ENCODE measurements at regions not wholly inside any gene's neighbourhood (a gene's known extent, or its start where the extent isn't known, plus 50 kb on each side); places are given as distances from the start of the nearest gene placed in this dataset.

DNA sequence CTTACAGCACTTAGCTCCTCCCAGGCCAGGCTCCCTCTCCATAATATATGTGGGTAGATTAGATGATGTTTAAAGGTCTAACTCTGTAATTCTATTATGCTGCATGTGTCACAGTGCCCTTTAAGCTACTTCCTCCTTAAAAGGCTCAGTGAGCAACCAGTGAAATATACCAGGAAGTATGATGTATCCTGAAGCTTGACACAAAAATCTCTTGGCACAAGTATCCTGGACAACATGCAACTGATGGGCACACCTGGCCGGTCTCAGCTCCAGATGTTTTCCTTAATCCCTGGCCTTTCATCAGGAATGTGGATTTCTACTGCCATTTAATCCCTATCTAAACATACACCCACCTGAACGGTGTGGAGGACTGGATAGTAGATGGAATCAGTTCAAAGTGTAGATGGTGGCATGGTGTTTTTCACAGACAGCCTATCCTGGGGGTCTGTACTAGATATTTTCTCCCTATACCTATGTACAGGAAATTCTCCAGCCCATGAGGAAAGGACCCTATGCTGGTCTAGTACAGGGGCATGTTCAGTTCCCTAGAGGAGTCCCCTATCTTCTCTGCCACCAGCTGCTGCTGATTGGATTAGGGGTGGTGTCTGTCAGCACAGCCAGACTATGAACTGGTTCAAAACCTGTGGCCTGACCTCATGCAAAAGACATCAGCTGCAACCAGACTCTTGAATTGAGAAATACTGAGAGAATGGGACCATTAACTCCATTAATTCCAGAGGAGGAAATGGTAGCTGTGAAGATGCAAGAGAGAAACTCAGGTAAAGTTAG is 59.4 kb upstream of the CITED2 start:
- in situ Hi-C loops (cut with MboI; ENCODE audit: low sequenced_read_pairs in 4 of 4) = no loop called here

DNA sequence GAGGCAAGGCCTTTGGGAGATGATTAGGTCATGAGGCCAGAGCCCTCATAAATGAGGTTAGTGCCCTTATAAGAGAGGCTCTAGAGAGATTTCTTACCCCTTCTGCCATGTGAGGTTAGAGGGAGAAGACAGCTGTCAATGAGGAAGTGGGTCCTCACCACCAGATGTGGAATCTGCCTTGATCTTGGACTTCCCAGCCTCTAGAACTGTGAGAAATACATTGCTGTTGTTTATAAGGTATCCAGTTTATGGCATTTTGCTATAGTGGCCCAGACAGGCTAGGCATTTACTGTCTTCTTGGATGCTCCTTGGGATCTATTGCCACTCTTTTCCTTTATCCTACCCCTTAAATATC is 57.1 kb upstream of the CITED2 start:
- in situ Hi-C loops (cut with MboI; ENCODE audit: low sequenced_read_pairs in 4 of 4) = no loop called here
- Histone ChIP-seq H3K4me1 (peaks cover 0 to 10% of the 10 kb centered on the region in 2 donors), H3K4me3 (no peak overlapping the region), H3K27ac (no peak overlapping the region), H3K36me3 (no peaks in the 10 kb centered on the region), H3K27me3 (no peaks in the 10 kb centered on the region), H3K9me3 (no peaks in the 10 kb centered on the region)
- intact Hi-C loops (cut with DNase I; ENCODE audit: low total_unique reads) = no loop called here
- ATAC-seq (no peak), DNase-seq (no peak)
- no peak for TF ChIP-seq POLR2A (IDR thresholded peaks at IDR 0.05)
- TF ChIP-seq, protein P1, sequence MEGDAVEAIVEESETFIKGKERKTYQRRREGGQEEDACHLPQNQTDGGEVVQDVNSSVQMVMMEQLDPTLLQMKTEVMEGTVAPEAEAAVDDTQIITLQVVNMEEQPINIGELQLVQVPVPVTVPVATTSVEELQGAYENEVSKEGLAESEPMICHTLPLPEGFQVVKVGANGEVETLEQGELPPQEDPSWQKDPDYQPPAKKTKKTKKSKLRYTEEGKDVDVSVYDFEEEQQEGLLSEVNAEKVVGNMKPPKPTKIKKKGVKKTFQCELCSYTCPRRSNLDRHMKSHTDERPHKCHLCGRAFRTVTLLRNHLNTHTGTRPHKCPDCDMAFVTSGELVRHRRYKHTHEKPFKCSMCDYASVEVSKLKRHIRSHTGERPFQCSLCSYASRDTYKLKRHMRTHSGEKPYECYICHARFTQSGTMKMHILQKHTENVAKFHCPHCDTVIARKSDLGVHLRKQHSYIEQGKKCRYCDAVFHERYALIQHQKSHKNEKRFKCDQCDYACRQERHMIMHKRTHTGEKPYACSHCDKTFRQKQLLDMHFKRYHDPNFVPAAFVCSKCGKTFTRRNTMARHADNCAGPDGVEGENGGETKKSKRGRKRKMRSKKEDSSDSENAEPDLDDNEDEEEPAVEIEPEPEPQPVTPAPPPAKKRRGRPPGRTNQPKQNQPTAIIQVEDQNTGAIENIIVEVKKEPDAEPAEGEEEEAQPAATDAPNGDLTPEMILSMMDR (IDR thresholded peaks at IDR 0.05 in 4 of 5, conservative IDR thresholded peaks at IDR 0.05 in 1 of 5) = no peak

More for the DNA sequence above, 59.4 kb upstream of the CITED2 start:
- intact Hi-C loops (cut with DNase I; ENCODE audit: low total_unique reads) = no loop called here
- Histone ChIP-seq H3K27ac (no peak overlapping the region), H3K27me3 (no peaks in the 10 kb centered on the region), H3K9me3 (no peaks in the 10 kb centered on the region), H3K4me3 (no peak overlapping the region), H3K36me3 (no peaks in the 10 kb centered on the region), H3K4me1 (no peaks in the 10 kb centered on the region)
- no peak for DNase-seq
- ATAC-seq = no peak
- TF ChIP-seq, protein P1 (IDR thresholded peaks at IDR 0.05 in 4 of 5, conservative IDR thresholded peaks at IDR 0.05 in 1 of 5) = no peak
- TF ChIP-seq POLR2A (IDR thresholded peaks at IDR 0.05) = no peak

DNA sequence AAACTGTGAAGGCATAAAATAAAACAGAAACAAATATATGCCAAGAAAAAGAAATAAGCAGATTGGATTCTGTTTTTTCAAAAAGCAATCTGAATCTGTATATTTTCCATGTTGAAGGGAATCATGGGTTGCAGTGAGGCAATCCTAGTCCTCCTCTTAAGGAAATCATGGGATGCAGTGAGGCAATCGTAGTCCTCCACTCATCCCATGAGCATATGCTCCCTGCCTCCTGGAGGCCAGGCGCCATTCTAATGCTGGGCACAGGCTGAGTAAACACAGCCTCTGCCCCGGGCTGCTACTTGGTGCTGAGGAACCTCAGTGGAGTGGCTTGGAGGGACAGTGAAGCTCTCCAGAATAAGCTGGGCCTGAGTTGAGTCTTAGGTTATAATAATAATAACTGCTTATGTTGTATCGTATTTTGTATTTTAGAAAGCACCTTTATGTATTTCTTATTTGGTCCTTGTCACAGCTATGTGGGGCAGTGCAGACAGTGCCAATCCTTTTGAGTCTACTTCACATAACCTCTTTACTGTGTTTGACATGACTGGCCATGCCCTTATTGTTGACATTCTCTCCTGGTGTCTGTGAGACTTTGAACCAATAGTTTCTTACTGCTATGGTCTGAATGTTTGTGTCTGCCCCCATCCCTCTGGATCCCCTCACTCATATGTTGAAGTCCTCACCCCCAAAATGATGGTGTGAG is 56.6 kb upstream of the CITED2 start:
- in situ Hi-C loops (cut with MboI; ENCODE audit: low sequenced_read_pairs in 4 of 4) = no loop called here
- no peaks in the 10 kb centered on the region for H3K9me3 ChIP-seq
- no peak for TF ChIP-seq POLR2A (IDR thresholded peaks at IDR 0.05)
- TF ChIP-seq, protein P1 (IDR thresholded peaks at IDR 0.05 in 4 of 5, conservative IDR thresholded peaks at IDR 0.05 in 1 of 5) = no peak
- DNase-seq (no peak), ATAC-seq (no peak)
- H3K4me3 ChIP-seq = no peak overlapping the region
- H3K27ac ChIP-seq = no peak overlapping the region
- intact Hi-C loops (cut with DNase I; ENCODE audit: low total_unique reads) = no loop called here
- peaks cover under 1 to 10% of the 10 kb centered on the region in 2 donors for H3K4me1 ChIP-seq
- no peaks in the 10 kb centered on the region for H3K27me3 ChIP-seq
- H3K36me3 ChIP-seq = no peaks in the 10 kb centered on the region

DNA sequence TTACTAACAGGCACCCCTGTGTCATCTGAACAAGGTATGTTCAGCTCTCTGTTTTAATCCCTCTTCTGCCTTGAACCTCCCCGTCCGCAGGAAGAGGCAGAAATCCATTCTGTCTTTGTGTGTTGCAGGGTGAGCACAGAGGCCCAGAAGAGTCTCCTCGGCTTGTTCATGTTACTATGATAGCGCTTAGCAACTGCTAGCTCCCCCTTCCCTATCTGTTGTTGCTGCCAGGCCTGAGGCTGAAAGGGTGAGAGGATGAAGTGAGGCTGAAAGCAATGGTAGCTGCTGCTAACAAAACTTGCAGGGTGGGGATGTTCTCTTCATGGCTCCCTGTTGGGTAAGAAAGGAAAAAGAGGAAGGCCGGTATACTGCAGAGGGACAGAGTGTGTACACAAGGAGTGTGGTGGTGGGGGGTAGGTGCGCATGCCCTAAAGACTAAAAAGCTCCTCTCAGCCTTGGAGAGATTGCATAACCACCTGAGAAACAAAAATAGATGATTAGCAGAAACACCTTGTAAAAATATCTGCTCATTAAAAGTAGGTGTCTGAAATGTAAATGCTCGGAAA is 55.2 kb upstream of the CITED2 start:
- H3K4me3 ChIP-seq = no peak overlapping the region
- ATAC-seq (no peak), DNase-seq (no peak)
- no peaks in the 10 kb centered on the region for H3K9me3 ChIP-seq
- H3K36me3 ChIP-seq = no peaks in the 10 kb centered on the region
- no peak overlapping the region for H3K27ac ChIP-seq
- no peaks in the 10 kb centered on the region for H3K27me3 ChIP-seq
- peaks cover 3 to 18% of the 10 kb centered on the region in 2 donors for H3K4me1 ChIP-seq
- in situ Hi-C loops (cut with MboI; ENCODE audit: low sequenced_read_pairs in 4 of 4) = no loop called here
- intact Hi-C loops (cut with DNase I; ENCODE audit: low total_unique reads) = no loop called here
- no peak for TF ChIP-seq POLR2A (IDR thresholded peaks at IDR 0.05)
- TF ChIP-seq, protein P1 (IDR thresholded peaks at IDR 0.05 in 4 of 5, conservative IDR thresholded peaks at IDR 0.05 in 1 of 5) = no peak
